Esophagus squamous epithelium (tissue), 4 donors: ENCODE measurements at regions not wholly inside any gene's neighbourhood (a gene's known extent, or its start where the extent isn't known, plus 50 kb on each side); places are given as distances from the start of the nearest gene placed in this dataset.

Experiments used
- CTCF ChIP-seq, 6 experiments: fragments of 450-650 bp in 4 of 6; fragments of 200-600 bp in 2 of 6; sonication (generic) in 2 of 6; IDR thresholded peaks; one replicate each; pipeline ENCODE4 v1.5.1; 2016 to 2019; ENCODE audit warnings: antibody characterized with exemption in 6 of 6, mild to moderate bottlenecking in 4 of 6, moderate library complexity in 4 of 6
- POLR2A ChIP-seq, 4 donors: fragments of 450-650 bp; IDR thresholded peaks; one replicate each; pipeline ENCODE4 v1.6.1; 2017; ENCODE audit warnings: antibody characterized with exemption in 4 of 4, mild to moderate bottlenecking in 4 of 4, moderate library complexity in 3 of 4

DNA sequence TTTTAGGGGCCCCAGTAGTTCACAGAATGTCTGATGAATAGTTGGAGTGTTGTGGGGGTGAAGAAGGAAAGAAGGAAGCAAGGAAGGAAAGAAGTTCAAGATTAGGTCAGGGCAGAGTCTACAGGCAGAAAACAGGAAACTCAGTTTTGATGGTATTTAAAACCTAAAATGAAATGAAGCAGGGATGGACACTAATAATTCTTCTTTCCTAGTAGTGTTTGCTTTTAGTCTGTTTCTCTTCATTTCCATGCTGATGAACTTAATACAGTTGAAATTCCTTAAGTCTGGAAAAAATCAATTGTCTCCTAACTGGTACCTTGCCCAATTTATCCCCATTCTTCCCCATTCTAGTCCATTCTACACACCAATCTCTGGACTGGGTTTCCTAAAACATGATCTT, 59.0 kb upstream of the GSAP start:
- TF ChIP-seq CTCF (IDR thresholded peaks at IDR 0.05) (no peak), POLR2A (IDR thresholded peaks at IDR 0.05) (no peak)
